Body of pancreas (tissue), 4 donors: ENCODE measurements at regions not wholly inside any gene's neighbourhood (a gene's known extent, or its start where the extent isn't known, plus 50 kb on each side); places are given as distances from the start of the nearest gene placed in this dataset.

Source experiments
- ATAC-seq: fragments of 150-250 bp; one replicate; pipeline ENCODE4 v1.9.1; 2016
- DNase-seq, 4 donors: peaks; one replicate each; pipeline ENCODE4 v3.0.0-alpha.2; 2019
- H3K27ac ChIP-seq, 4 donors: fragments of 200-600 bp; sonication (generic); 1 replicate in 3 of 4; 2 replicates in 1 of 4; pipeline versions ENCODE4 v1.5.1 to v1.6.1; 2016 to 2019; ENCODE audit warnings: mild to moderate bottlenecking in 1 of 4, mixed read lengths in 1 of 4, moderate library complexity in 1 of 4
- H3K27me3 ChIP-seq, 2 donors: fragments of 200-600 bp; sonication (generic); one replicate each; pipeline ENCODE4 v1.6.0; 2016; ENCODE audit warnings: mild to moderate bottlenecking in 1 of 2
- H3K36me3 ChIP-seq, 2 donors: fragments of 200-600 bp; sonication (generic); replicated peaks in 1 of 2; 2 replicates each; pipeline ENCODE4 v1.5.1; 2016; ENCODE audit warnings: low read depth in 2 of 2; ENCODE audit not compliant: insufficient read depth in 1 of 2
- H3K4me1 ChIP-seq: fragments of 200-600 bp; sonication (generic); one replicate; pipeline ENCODE4 v1.6.0; 2016
- H3K4me3 ChIP-seq, 2 donors: fragments of 200-600 bp; sonication (generic); 1 replicate in 1 of 2; 2 replicates in 1 of 2; pipeline ENCODE4 v1.5.1; 2016 to 2019
- H3K9me3 ChIP-seq, 3 donors: fragments of 200-600 bp; sonication (generic); 1 replicate in 2 of 3; 2 replicates in 1 of 3; pipeline ENCODE4 v1.5.1; 2016
- CTCF ChIP-seq, 7 experiments: fragments of 450-650 bp in 4 of 7; fragments of 200-600 bp in 3 of 7; sonication (generic) in 3 of 7; IDR thresholded peaks; one replicate each; pipeline ENCODE4 v1.5.1; 2016 to 2019; ENCODE audit warnings: antibody characterized with exemption in 7 of 7
- POLR2A ChIP-seq, 3 donors: fragments of 450-650 bp; IDR thresholded peaks; one replicate each; pipeline ENCODE4 v1.6.1; 2016; ENCODE audit warnings: antibody characterized with exemption in 3 of 3, mild to moderate bottlenecking in 2 of 3
- WGBS, 2 donors: methylation state at CpG; one replicate each; pipeline ENCODE4 v1.1.5; 2017; 5-methylcytosine and 5-hydroxymethylcytosine counted together
- intact Hi-C: fragments of 100-400 bp; cut with DNase I; formaldehyde crosslinking; loops from one replicate; pipeline ENCODE4 v1.15.1; 2023

GRCh38 chr1:91153341-91153740 lies 131.5 kb upstream of the ZNF644 start:
- H3K36me3 ChIP-seq = no peaks in the 10 kb centered on the region
- no peak for TF ChIP-seq CTCF (IDR thresholded peaks at IDR 0.05)
- no peak for TF ChIP-seq POLR2A (IDR thresholded peaks at IDR 0.05)
- intact Hi-C loops = no loop called here
- no peaks in the 10 kb centered on the region for H3K4me1 ChIP-seq
- no peak overlapping the region for H3K4me3 ChIP-seq
- H3K9me3 ChIP-seq = no peaks in the 10 kb centered on the region
- no peak overlapping the region for H3K27ac ChIP-seq
- ATAC-seq (no peak), DNase-seq (no peak)
- H3K27me3 ChIP-seq = no peaks in the 10 kb centered on the region
- WGBS, 2 donors = 75 to 100% methylated on average over 1 of the region's 1 CpG

GRCh38 chr1:91152331-91152730 lies 130.5 kb upstream of the ZNF644 start:
- Histone ChIP-seq H3K36me3 (no peaks in the 10 kb centered on the region), H3K9me3 (no peaks in the 10 kb centered on the region), H3K4me3 (no peak overlapping the region), H3K27me3 (no peaks in the 10 kb centered on the region), H3K4me1 (no peaks in the 10 kb centered on the region), H3K27ac (no peak overlapping the region)
- ATAC-seq (no peak), DNase-seq (no peak)
- 69 to 79% methylated on average over 5 of the region's 5 CpGs for WGBS, 2 donors
- intact Hi-C loops = no loop called here
- TF ChIP-seq CTCF (IDR thresholded peaks at IDR 0.05) (no peak), POLR2A (IDR thresholded peaks at IDR 0.05) (no peak)

- DNase-seq (no peak), ATAC-seq (no peak)
- intact Hi-C loops = no loop called here
- no peaks in the 10 kb centered on the region for H3K27me3 ChIP-seq
- 86 to 95% methylated on average over 1 of the region's 1 CpG for WGBS, 2 donors
- no peaks in the 10 kb centered on the region for H3K36me3 ChIP-seq
- H3K27ac ChIP-seq = no peak overlapping the region
- no peak overlapping the region for H3K4me3 ChIP-seq
- H3K9me3 ChIP-seq = no peaks in the 10 kb centered on the region
- TF ChIP-seq POLR2A (IDR thresholded peaks at IDR 0.05) (no peak), CTCF (IDR thresholded peaks at IDR 0.05) (no peak)
- no peaks in the 10 kb centered on the region for H3K4me1 ChIP-seq
These were observed 129.9 kb upstream of the ZNF644 start for GRCh38 chr1:91151702-91152101.

- no peak overlapping the region for H3K4me3 ChIP-seq
- no peaks in the 10 kb centered on the region for H3K9me3 ChIP-seq
- H3K27me3 ChIP-seq = no peaks in the 10 kb centered on the region
- no peaks in the 10 kb centered on the region for H3K4me1 ChIP-seq
- no peak overlapping the region for H3K27ac ChIP-seq
- no peaks in the 10 kb centered on the region for H3K36me3 ChIP-seq
- DNase-seq (peak in 1 of 4 donors; percentile 22), ATAC-seq (no peak)
- no peak for TF ChIP-seq POLR2A (IDR thresholded peaks at IDR 0.05)
- TF ChIP-seq CTCF (IDR thresholded peaks at IDR 0.05) = no peak
- intact Hi-C loops = no loop called here
- 51 to 59% methylated on average over 3 of the region's 3 CpGs for WGBS, 2 donors
These were observed 126.8 kb upstream of the ZNF644 start for GRCh38 chr1:91148641-91149069.

- ATAC-seq = no peak
- TF ChIP-seq CTCF (IDR thresholded peaks at IDR 0.05) (no peak), POLR2A (IDR thresholded peaks at IDR 0.05) (no peak)
These were observed 120.0 kb upstream of the ZNF644 start for GRCh38 chr1:91141858-91142257.

More at GRCh38 chr1:91141858-91142257, 120.0 kb upstream of the ZNF644 start:
- Histone ChIP-seq H3K4me1 (no peaks in the 10 kb centered on the region), H3K27me3 (no peaks in the 10 kb centered on the region), H3K4me3 (no peak overlapping the region), H3K27ac (no peak overlapping the region), H3K36me3 (no peaks in the 10 kb centered on the region), H3K9me3 (no peaks in the 10 kb centered on the region)
- intact Hi-C loops = no loop called here
- DNase-seq = no peak
- 53 to 59% methylated on average over 3 of the region's 3 CpGs for WGBS, 2 donors
